Progenitor cell of endocrine pancreas (in vitro differentiated cells): ENCODE measurements at regions not wholly inside any gene's neighbourhood (a gene's known extent, or its start where the extent isn't known, plus 50 kb on each side); places are given as distances from the start of the nearest gene placed in this dataset.
A peak's percentile ranks its signal among the peaks of the same experiment; 100 is the strongest.

Experiments
- DNase-seq: peaks from one replicate; pipeline ENCODE4 v3.0.0; 2021; ENCODE audit warnings: low spot score; ENCODE audit not compliant: unreplicated experiment
- H3K27ac Mint-ChIP-seq: 2 replicates; pipeline ENCODE4 v1.8.0; 2021; ENCODE audit warnings: mild to moderate bottlenecking, moderate library complexity, mixed read lengths
- H3K27me3 Mint-ChIP-seq: 2 replicates; pipeline ENCODE4 v1.8.0; 2021; ENCODE audit warnings: mixed read lengths
- H3K36me3 Mint-ChIP-seq: 2 replicates; pipeline ENCODE4 v1.8.0; 2022; ENCODE audit warnings: mixed read lengths; ENCODE audit not compliant: insufficient read depth
- H3K4me1 Mint-ChIP-seq: 2 replicates; pipeline ENCODE4 v1.8.0; 2021; ENCODE audit warnings: low read depth, mixed read lengths
- H3K4me3 Mint-ChIP-seq: 2 replicates; pipeline ENCODE4 v1.8.0; 2021; ENCODE audit warnings: low read depth, mild to moderate bottlenecking, moderate library complexity, mixed read lengths
- H3K9me3 Mint-ChIP-seq: 2 replicates; pipeline ENCODE4 v1.8.0; 2021; ENCODE audit warnings: low read depth, mixed read lengths
- CTCF ChIP-seq: fragments of 200-600 bp; sonication (generic); IDR thresholded peaks from one replicate; pipeline ENCODE4 v1.5.0; 2021; ENCODE audit warnings: antibody characterized with exemption, mild to moderate bottlenecking; ENCODE audit not compliant: unreplicated experiment

- H3K9me3 Mint-ChIP-seq, result peaks cover 7% of the 10 kb centered on the region
- no peak for TF ChIP-seq CTCF
- no peak overlapping the region for H3K27ac Mint-ChIP-seq
- no peak overlapping the region for H3K4me3 Mint-ChIP-seq
- H3K4me1 Mint-ChIP-seq, result no peaks in the 10 kb centered on the region
- DNase-seq, result no peak
- H3K36me3 Mint-ChIP-seq, result no peaks in the 10 kb centered on the region
- peaks cover 10% of the 10 kb centered on the region for H3K27me3 Mint-ChIP-seq
These were observed 89.9 kb upstream of the MBOAT1 start for GRCh38 chr6:20302168-20302567.

- H3K4me3 Mint-ChIP-seq, result no peak overlapping the region
- no peak for TF ChIP-seq CTCF
- H3K9me3 Mint-ChIP-seq, result peaks cover 4% of the 10 kb centered on the region
- H3K27ac Mint-ChIP-seq, result no peak overlapping the region
- H3K27me3 Mint-ChIP-seq, result peaks cover 10% of the 10 kb centered on the region
- H3K36me3 Mint-ChIP-seq, result no peaks in the 10 kb centered on the region
- DNase-seq, result no peak
- no peaks in the 10 kb centered on the region for H3K4me1 Mint-ChIP-seq
These were observed 90.5 kb upstream of the MBOAT1 start for GRCh38 chr6:20302702-20303251.

DNA sequence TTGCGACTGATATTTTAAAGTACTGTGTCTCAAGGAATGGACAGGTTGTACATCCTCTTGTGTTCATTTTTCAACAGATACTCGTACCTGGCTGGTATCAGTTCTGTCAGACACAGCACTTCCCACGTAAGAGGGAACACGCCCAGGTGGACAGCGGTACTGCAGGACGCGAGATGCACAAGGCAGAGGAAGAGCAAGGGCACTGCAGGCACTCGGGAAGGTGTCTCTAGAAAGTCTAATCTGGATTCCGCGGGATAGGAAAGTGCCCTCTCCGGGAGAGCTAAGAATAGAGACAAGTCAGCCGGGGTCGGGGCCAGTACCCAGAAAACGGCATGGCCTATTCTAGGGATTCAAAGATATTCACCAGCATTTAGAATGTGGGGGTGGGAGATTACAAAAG lies 94.2 kb upstream of the MBOAT1 start:
- Mint-ChIP-seq H3K27me3 (peaks cover 13% of the 10 kb centered on the region), H3K9me3 (no peaks in the 10 kb centered on the region), H3K4me1 (no peaks in the 10 kb centered on the region), H3K36me3 (no peaks in the 10 kb centered on the region), H3K4me3 (no peak overlapping the region), H3K27ac (no peak overlapping the region)
- peak; percentile 7 for TF ChIP-seq CTCF
- DNase-seq, result no peak

DNA sequence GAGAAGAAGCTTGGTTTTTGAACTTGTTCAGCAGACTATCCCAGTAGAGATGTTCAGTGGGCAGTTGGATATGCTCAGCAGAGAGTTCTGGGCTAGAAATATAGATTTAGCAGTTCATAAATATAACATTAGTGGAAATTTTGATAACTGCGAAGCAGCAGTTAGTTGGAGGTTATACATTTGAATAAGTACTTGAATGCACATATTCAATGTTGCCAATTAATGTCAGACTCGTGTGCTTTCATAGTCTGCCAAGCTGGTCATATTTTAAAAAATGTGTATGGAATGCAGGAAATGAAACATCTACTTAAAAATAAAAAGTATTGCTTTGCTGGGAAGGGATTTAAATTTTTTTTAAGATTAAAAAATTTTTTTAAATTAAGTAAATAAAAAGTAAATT lies 92.5 kb upstream of the E2F3 start:
- no peaks in the 10 kb centered on the region for H3K36me3 Mint-ChIP-seq
- H3K27ac Mint-ChIP-seq, result no peak overlapping the region
- H3K27me3 Mint-ChIP-seq, result peaks cover 21% of the 10 kb centered on the region
- no peaks in the 10 kb centered on the region for H3K4me1 Mint-ChIP-seq
- no peak overlapping the region for H3K4me3 Mint-ChIP-seq
- TF ChIP-seq CTCF, result no peak
- H3K9me3 Mint-ChIP-seq, result no peaks in the 10 kb centered on the region
- DNase-seq, result no peak

DNA sequence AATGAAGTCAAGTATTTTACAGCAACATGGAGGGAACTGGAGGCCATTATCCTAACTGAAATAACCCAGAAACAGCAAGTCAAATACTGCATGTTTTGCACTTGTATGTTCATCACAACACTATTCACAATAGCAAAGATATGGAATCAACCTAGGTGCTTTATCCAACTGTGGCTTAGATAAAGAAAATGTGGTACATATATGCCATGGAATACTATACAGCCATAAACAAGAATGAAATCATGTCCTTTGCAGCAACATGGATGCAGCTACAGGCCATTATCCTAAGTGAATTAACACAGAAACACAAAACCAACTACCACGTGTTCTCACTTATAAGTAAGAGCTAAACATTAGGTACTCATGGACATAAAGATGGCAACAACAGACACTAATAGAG lies 91.5 kb upstream of the E2F3 start:
- H3K36me3 Mint-ChIP-seq, result no peaks in the 10 kb centered on the region
- H3K27me3 Mint-ChIP-seq, result peaks cover 21% of the 10 kb centered on the region
- no peaks in the 10 kb centered on the region for H3K4me1 Mint-ChIP-seq
- H3K9me3 Mint-ChIP-seq, result no peaks in the 10 kb centered on the region
- H3K4me3 Mint-ChIP-seq, result no peak overlapping the region
- TF ChIP-seq CTCF, result no peak
- DNase-seq, result no peak
- H3K27ac Mint-ChIP-seq, result no peak overlapping the region
